OCI-M1 (cell line): ENCODE measurements at regions not wholly inside any gene's neighbourhood (a gene's known extent, or its start where the extent isn't known, plus 50 kb on each side); places are given as distances from the start of the nearest gene placed in this dataset.
"Not testable (repeated sequence)": the region's sequence is repeated elsewhere in the genome, so short reads cannot be mapped to it uniquely, and the experiment has no call there.

ENCODE experiments used
- DNase-seq: peaks from one replicate; lab custom pipeline; 2025; lab: John Stamatoyannopoulos, UW

GRCh38 chr5:118185018-118185417, 803.3 kb downstream of the DTWD2 start:
- DNase-seq: no peak

- no peak for DNase-seq
These were observed 812.2 kb downstream of the DTWD2 start for GRCh38 chr5:118176146-118176545.

- no peak for DNase-seq
These were observed 813.7 kb downstream of the DTWD2 start for GRCh38 chr5:118174671-118175070.

GRCh38 chr5:118173340-118173739, 815.0 kb downstream of the DTWD2 start:
- no peak for DNase-seq

- no peak for DNase-seq
These were observed 822.7 kb downstream of the DTWD2 start for GRCh38 chr5:118165619-118166018.

- DNase-seq: no peak
These were observed 832.2 kb downstream of the DTWD2 start for GRCh38 chr5:118156181-118156580.

GRCh38 chr5:118146824-118147223, 841.5 kb downstream of the DTWD2 start:
- no peak for DNase-seq

- no peak for DNase-seq
These were observed 843.8 kb downstream of the DTWD2 start for GRCh38 chr5:118144540-118144939.

- no peak for DNase-seq
These were observed 849.0 kb downstream of the DTWD2 start for GRCh38 chr5:118139361-118139760.

GRCh38 chr5:118126159-118126558, 862.2 kb downstream of the DTWD2 start:
- no peak for DNase-seq

- DNase-seq: no peak
These were observed 862.7 kb downstream of the DTWD2 start for GRCh38 chr5:118125687-118126086.

GRCh38 chr5:118121258-118121657, 867.1 kb downstream of the DTWD2 start:
- DNase-seq: no peak

- no peak for DNase-seq
These were observed 872.6 kb downstream of the DTWD2 start for GRCh38 chr5:118115791-118116190.

- no peak for DNase-seq
These were observed 876.4 kb downstream of the DTWD2 start for GRCh38 chr5:118111956-118112355.

- DNase-seq: not testable (repeated sequence)
These were observed 881.1 kb downstream of the DTWD2 start for GRCh38 chr5:118107246-118107645.

- DNase-seq: no peak
These were observed 889.6 kb downstream of the DTWD2 start for GRCh38 chr5:118098716-118099115.

- DNase-seq: no peak
These were observed 893.2 kb downstream of the DTWD2 start for GRCh38 chr5:118095115-118095514.

GRCh38 chr5:118088448-118088847, 899.9 kb downstream of the DTWD2 start:
- no peak for DNase-seq

GRCh38 chr5:118076490-118076889, 911.9 kb downstream of the DTWD2 start:
- DNase-seq: no peak

GRCh38 chr5:118070041-118070440, 918.3 kb downstream of the DTWD2 start:
- no peak for DNase-seq

GRCh38 chr5:118069452-118069851, 918.9 kb downstream of the DTWD2 start:
- DNase-seq: no peak

GRCh38 chr5:118068886-118069285, 919.5 kb downstream of the DTWD2 start:
- DNase-seq: no peak

GRCh38 chr5:118063836-118064235, 924.5 kb downstream of the DTWD2 start:
- DNase-seq: not testable (repeated sequence)

GRCh38 chr5:118060833-118061232, 927.5 kb downstream of the DTWD2 start:
- DNase-seq: no peak

- DNase-seq: no peak
These were observed 935.8 kb downstream of the DTWD2 start for GRCh38 chr5:118052503-118052902.
